Natural killer cell (primary cell): ENCODE measurements at regions not wholly inside any gene's neighbourhood (a gene's known extent, or its start where the extent isn't known, plus 50 kb on each side); places are given as distances from the start of the nearest gene placed in this dataset.

Experiments
- ATAC-seq, 3 donors: fragments of 150-1000 bp in 2 of 3; fragments of 200-7000 bp in 1 of 3; cut with Tn5 transposase; 1 replicate in 1 of 3; 2 replicates in 2 of 3; pipeline ENCODE4 v1.10.0; 2021; ENCODE audit warnings: mild to moderate bottlenecking in 2 of 3, moderate library complexity in 2 of 3
- DNase-seq, 2 donors: peaks; one replicate each; pipeline versions ENCODE4 v3.0.0 to v3.0.0-alpha.2; 2013 to 2021; ENCODE audit warnings: mixed read lengths in 1 of 2
- H3K27ac ChIP-seq: one replicate; pipeline ENCODE4 v1.5.1; 2013; ENCODE audit warnings: mild to moderate bottlenecking, low read length
- H3K27me3 ChIP-seq: one replicate; pipeline ENCODE4 v1.6.1; 2013; ENCODE audit warnings: low read length; ENCODE audit not compliant: control insufficient read depth, insufficient read depth
- H3K36me3 ChIP-seq: one replicate; pipeline ENCODE4 v1.6.1; 2013; ENCODE audit warnings: low read length; ENCODE audit not compliant: control insufficient read depth, insufficient read depth
- H3K4me1 ChIP-seq: one replicate; pipeline ENCODE4 v1.6.1; 2013; ENCODE audit warnings: low read length; ENCODE audit not compliant: control insufficient read depth, insufficient read depth
- H3K4me3 ChIP-seq: one replicate; pipeline ENCODE4 v1.5.1; 2013; ENCODE audit warnings: low read length
- H3K9me3 ChIP-seq: one replicate; pipeline ENCODE4 v1.6.1; 2013; ENCODE audit warnings: low read length; ENCODE audit not compliant: control insufficient read depth, insufficient read depth
- H3K27ac Mint-ChIP-seq, 2 donors: one replicate each; pipeline ENCODE4 v1.8.0; 2022; ENCODE audit warnings: mild to moderate bottlenecking in 2 of 2, mixed read lengths in 2 of 2, moderate library complexity in 1 of 2
- H3K27me3 Mint-ChIP-seq, 2 donors: one replicate each; pipeline ENCODE4 v1.8.0; 2022; ENCODE audit warnings: low read depth in 2 of 2, mixed read lengths in 2 of 2
- H3K36me3 Mint-ChIP-seq: one replicate; pipeline ENCODE4 v1.8.0; 2022; ENCODE audit warnings: mixed read lengths
- H3K4me1 Mint-ChIP-seq, 2 donors: one replicate each; pipeline ENCODE4 v1.8.0; 2022; ENCODE audit warnings: mixed read lengths in 2 of 2
- H3K4me3 Mint-ChIP-seq: one replicate; pipeline ENCODE4 v1.8.0; 2022; ENCODE audit warnings: mild to moderate bottlenecking, moderate library complexity, mixed read lengths
- H3K9me3 Mint-ChIP-seq, 2 donors: one replicate each; pipeline ENCODE4 v1.8.0; 2022; ENCODE audit warnings: mixed read lengths in 2 of 2
- CTCF ChIP-seq: fragments of 200-600 bp; IDR thresholded peaks from one replicate; pipeline ENCODE4 v1.8.0; 2022; ENCODE audit warnings: antibody characterized with exemption
- WGBS: methylation state at CpG from one replicate; pipeline ENCODE4 v1.1.7; 2013; ENCODE audit warnings: missing lambda C conversion rate; ENCODE audit not compliant: insufficient coverage; 5-methylcytosine and 5-hydroxymethylcytosine counted together
- intact Hi-C: fragments of 100-400 bp; cut with micrococcal nuclease; formaldehyde crosslinking; loops from one replicate; pipeline ENCODE4 v1.14.2; 2022

GRCh38 chr13:19267746-19268145 lies 86.1 kb upstream of the TUBA3C start:
- H3K4me3 ChIP-seq = no peak overlapping the region
- WGBS = 84% methylated on average over 3 of the region's 3 CpGs
- H3K27me3 ChIP-seq = no peaks in the 10 kb centered on the region
- no peak overlapping the region for H3K27ac Mint-ChIP-seq
- H3K27me3 Mint-ChIP-seq = no peaks in the 10 kb centered on the region
- H3K9me3 Mint-ChIP-seq = peaks cover 2 to 14% of the 10 kb centered on the region in 2 donors
- no peaks in the 10 kb centered on the region for H3K4me1 ChIP-seq
- peaks cover 3% of the 10 kb centered on the region for H3K9me3 ChIP-seq
- intact Hi-C loops = no loop called here
- H3K27ac ChIP-seq = no peak overlapping the region
- DNase-seq (no peak), ATAC-seq (no peak)
- H3K4me3 Mint-ChIP-seq = no peak overlapping the region
- no peak for TF ChIP-seq CTCF
- no peaks in the 10 kb centered on the region for H3K36me3 Mint-ChIP-seq
- H3K36me3 ChIP-seq = no peaks in the 10 kb centered on the region
- no peaks in the 10 kb centered on the region for H3K4me1 Mint-ChIP-seq

- ATAC-seq (no peak), DNase-seq (no peak)
- Histone ChIP-seq H3K36me3 (no peaks in the 10 kb centered on the region), H3K27ac (no peak overlapping the region), H3K4me3 (no peak overlapping the region), H3K4me1 (no peaks in the 10 kb centered on the region), H3K27me3 (no peaks in the 10 kb centered on the region), H3K9me3 (peaks cover 3% of the 10 kb centered on the region)
- Mint-ChIP-seq H3K4me1 (no peaks in the 10 kb centered on the region), H3K36me3 (no peaks in the 10 kb centered on the region), H3K27ac (no peak overlapping the region), H3K9me3 (peaks cover 2 to 8% of the 10 kb centered on the region in 2 donors), H3K4me3 (no peak overlapping the region), H3K27me3 (no peaks in the 10 kb centered on the region)
- no peak for TF ChIP-seq CTCF
- WGBS = 80% methylated on average over 5 of the region's 5 CpGs
- intact Hi-C loops = no loop called here
Measured at GRCh38 chr13:19266979-19267378, 85.4 kb upstream of the TUBA3C start.

GRCh38 chr13:19264711-19265110 lies 83.1 kb upstream of the TUBA3C start:
- H3K9me3 Mint-ChIP-seq = peaks cover 2 to 4% of the 10 kb centered on the region in 2 donors
- H3K4me3 Mint-ChIP-seq = no peak overlapping the region
- Histone ChIP-seq H3K27ac (no peak overlapping the region), H3K9me3 (no peaks in the 10 kb centered on the region), H3K4me1 (no peaks in the 10 kb centered on the region), H3K36me3 (no peaks in the 10 kb centered on the region), H3K27me3 (no peaks in the 10 kb centered on the region), H3K4me3 (no peak overlapping the region)
- H3K27ac Mint-ChIP-seq = no peak overlapping the region
- no peaks in the 10 kb centered on the region for H3K36me3 Mint-ChIP-seq
- H3K27me3 Mint-ChIP-seq = no peaks in the 10 kb centered on the region
- 74% methylated on average over 1 of the region's 1 CpG for WGBS
- ATAC-seq (no peak), DNase-seq (no peak)
- no peaks in the 10 kb centered on the region for H3K4me1 Mint-ChIP-seq
- TF ChIP-seq CTCF = no peak
- intact Hi-C loops = no loop called here

- no peaks in the 10 kb centered on the region for H3K27me3 Mint-ChIP-seq
- H3K36me3 Mint-ChIP-seq = no peaks in the 10 kb centered on the region
- H3K4me1 ChIP-seq = no peaks in the 10 kb centered on the region
- H3K27me3 ChIP-seq = no peaks in the 10 kb centered on the region
- intact Hi-C loops = no loop called here
- H3K4me1 Mint-ChIP-seq = no peaks in the 10 kb centered on the region
- H3K27ac Mint-ChIP-seq = no peak overlapping the region
- no peak overlapping the region for H3K4me3 Mint-ChIP-seq
- H3K36me3 ChIP-seq = no peaks in the 10 kb centered on the region
- 75% methylated on average over 4 of the region's 4 CpGs for WGBS
- H3K9me3 ChIP-seq = no peaks in the 10 kb centered on the region
- DNase-seq (no peak), ATAC-seq (no peak)
- H3K4me3 ChIP-seq = no peak overlapping the region
- peaks cover 16 to 17% of the 10 kb centered on the region in 2 donors for H3K9me3 Mint-ChIP-seq
- TF ChIP-seq CTCF = no peak
- H3K27ac ChIP-seq = no peak overlapping the region
Measured at GRCh38 chr13:19252381-19252780, 70.8 kb upstream of the TUBA3C start.
